ENCODE measurements at regions not wholly inside any gene's neighbourhood (a gene's known extent, or its start where the extent isn't known, plus 50 kb on each side); places are given as distances from the start of the nearest gene placed in this dataset.

DNA sequence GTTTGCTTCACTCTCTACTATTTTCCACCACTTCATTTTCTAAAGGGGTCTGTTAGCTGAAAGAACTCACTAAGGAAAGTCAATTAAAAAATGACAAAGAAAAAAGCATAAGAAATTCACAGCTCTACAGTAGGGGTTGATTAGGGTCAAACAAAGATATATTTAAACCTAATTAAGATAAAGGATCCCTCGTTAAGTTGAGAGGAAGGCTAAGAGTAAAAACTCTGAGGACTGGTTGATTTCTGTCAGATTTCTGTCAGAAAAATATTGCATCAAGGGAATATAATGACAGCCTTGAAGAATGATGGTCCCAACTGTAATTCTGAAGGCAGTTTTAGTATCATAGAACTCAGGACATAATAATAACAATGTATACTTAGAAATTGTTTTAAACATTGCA, 218.0 kb downstream of the QDPR start:
- no peak for TF ChIP-seq ZNF114 (CRISPR knock-in tag; IDR thresholded peaks at IDR 0.05)
- TF ChIP-seq EZH2 (IDR thresholded peaks at IDR 0.05; ENCODE audit: low read depth, unreplicated experiment), result no peak
- TF ChIP-seq ZNF331 (CRISPR knock-in tag; IDR thresholded peaks at IDR 0.05; ENCODE audit: low read depth), result no peak
- TF ChIP-seq, protein P1, sequence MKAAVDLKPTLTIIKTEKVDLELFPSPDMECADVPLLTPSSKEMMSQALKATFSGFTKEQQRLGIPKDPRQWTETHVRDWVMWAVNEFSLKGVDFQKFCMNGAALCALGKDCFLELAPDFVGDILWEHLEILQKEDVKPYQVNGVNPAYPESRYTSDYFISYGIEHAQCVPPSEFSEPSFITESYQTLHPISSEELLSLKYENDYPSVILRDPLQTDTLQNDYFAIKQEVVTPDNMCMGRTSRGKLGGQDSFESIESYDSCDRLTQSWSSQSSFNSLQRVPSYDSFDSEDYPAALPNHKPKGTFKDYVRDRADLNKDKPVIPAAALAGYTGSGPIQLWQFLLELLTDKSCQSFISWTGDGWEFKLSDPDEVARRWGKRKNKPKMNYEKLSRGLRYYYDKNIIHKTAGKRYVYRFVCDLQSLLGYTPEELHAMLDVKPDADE (IDR thresholded peaks at IDR 0.05), result no peak
- TF ChIP-seq, protein P2, sequence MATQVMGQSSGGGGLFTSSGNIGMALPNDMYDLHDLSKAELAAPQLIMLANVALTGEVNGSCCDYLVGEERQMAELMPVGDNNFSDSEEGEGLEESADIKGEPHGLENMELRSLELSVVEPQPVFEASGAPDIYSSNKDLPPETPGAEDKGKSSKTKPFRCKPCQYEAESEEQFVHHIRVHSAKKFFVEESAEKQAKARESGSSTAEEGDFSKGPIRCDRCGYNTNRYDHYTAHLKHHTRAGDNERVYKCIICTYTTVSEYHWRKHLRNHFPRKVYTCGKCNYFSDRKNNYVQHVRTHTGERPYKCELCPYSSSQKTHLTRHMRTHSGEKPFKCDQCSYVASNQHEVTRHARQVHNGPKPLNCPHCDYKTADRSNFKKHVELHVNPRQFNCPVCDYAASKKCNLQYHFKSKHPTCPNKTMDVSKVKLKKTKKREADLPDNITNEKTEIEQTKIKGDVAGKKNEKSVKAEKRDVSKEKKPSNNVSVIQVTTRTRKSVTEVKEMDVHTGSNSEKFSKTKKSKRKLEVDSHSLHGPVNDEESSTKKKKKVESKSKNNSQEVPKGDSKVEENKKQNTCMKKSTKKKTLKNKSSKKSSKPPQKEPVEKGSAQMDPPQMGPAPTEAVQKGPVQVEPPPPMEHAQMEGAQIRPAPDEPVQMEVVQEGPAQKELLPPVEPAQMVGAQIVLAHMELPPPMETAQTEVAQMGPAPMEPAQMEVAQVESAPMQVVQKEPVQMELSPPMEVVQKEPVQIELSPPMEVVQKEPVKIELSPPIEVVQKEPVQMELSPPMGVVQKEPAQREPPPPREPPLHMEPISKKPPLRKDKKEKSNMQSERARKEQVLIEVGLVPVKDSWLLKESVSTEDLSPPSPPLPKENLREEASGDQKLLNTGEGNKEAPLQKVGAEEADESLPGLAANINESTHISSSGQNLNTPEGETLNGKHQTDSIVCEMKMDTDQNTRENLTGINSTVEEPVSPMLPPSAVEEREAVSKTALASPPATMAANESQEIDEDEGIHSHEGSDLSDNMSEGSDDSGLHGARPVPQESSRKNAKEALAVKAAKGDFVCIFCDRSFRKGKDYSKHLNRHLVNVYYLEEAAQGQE (IDR thresholded peaks at IDR 0.05; ENCODE audit: unreplicated experiment), result no peak
- TF ChIP-seq, protein P3, sequence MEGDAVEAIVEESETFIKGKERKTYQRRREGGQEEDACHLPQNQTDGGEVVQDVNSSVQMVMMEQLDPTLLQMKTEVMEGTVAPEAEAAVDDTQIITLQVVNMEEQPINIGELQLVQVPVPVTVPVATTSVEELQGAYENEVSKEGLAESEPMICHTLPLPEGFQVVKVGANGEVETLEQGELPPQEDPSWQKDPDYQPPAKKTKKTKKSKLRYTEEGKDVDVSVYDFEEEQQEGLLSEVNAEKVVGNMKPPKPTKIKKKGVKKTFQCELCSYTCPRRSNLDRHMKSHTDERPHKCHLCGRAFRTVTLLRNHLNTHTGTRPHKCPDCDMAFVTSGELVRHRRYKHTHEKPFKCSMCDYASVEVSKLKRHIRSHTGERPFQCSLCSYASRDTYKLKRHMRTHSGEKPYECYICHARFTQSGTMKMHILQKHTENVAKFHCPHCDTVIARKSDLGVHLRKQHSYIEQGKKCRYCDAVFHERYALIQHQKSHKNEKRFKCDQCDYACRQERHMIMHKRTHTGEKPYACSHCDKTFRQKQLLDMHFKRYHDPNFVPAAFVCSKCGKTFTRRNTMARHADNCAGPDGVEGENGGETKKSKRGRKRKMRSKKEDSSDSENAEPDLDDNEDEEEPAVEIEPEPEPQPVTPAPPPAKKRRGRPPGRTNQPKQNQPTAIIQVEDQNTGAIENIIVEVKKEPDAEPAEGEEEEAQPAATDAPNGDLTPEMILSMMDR (conservative IDR thresholded peaks at IDR 0.05; ENCODE audit: low read depth in 2 of 2), result no peak
- TF ChIP-seq, protein P4, sequence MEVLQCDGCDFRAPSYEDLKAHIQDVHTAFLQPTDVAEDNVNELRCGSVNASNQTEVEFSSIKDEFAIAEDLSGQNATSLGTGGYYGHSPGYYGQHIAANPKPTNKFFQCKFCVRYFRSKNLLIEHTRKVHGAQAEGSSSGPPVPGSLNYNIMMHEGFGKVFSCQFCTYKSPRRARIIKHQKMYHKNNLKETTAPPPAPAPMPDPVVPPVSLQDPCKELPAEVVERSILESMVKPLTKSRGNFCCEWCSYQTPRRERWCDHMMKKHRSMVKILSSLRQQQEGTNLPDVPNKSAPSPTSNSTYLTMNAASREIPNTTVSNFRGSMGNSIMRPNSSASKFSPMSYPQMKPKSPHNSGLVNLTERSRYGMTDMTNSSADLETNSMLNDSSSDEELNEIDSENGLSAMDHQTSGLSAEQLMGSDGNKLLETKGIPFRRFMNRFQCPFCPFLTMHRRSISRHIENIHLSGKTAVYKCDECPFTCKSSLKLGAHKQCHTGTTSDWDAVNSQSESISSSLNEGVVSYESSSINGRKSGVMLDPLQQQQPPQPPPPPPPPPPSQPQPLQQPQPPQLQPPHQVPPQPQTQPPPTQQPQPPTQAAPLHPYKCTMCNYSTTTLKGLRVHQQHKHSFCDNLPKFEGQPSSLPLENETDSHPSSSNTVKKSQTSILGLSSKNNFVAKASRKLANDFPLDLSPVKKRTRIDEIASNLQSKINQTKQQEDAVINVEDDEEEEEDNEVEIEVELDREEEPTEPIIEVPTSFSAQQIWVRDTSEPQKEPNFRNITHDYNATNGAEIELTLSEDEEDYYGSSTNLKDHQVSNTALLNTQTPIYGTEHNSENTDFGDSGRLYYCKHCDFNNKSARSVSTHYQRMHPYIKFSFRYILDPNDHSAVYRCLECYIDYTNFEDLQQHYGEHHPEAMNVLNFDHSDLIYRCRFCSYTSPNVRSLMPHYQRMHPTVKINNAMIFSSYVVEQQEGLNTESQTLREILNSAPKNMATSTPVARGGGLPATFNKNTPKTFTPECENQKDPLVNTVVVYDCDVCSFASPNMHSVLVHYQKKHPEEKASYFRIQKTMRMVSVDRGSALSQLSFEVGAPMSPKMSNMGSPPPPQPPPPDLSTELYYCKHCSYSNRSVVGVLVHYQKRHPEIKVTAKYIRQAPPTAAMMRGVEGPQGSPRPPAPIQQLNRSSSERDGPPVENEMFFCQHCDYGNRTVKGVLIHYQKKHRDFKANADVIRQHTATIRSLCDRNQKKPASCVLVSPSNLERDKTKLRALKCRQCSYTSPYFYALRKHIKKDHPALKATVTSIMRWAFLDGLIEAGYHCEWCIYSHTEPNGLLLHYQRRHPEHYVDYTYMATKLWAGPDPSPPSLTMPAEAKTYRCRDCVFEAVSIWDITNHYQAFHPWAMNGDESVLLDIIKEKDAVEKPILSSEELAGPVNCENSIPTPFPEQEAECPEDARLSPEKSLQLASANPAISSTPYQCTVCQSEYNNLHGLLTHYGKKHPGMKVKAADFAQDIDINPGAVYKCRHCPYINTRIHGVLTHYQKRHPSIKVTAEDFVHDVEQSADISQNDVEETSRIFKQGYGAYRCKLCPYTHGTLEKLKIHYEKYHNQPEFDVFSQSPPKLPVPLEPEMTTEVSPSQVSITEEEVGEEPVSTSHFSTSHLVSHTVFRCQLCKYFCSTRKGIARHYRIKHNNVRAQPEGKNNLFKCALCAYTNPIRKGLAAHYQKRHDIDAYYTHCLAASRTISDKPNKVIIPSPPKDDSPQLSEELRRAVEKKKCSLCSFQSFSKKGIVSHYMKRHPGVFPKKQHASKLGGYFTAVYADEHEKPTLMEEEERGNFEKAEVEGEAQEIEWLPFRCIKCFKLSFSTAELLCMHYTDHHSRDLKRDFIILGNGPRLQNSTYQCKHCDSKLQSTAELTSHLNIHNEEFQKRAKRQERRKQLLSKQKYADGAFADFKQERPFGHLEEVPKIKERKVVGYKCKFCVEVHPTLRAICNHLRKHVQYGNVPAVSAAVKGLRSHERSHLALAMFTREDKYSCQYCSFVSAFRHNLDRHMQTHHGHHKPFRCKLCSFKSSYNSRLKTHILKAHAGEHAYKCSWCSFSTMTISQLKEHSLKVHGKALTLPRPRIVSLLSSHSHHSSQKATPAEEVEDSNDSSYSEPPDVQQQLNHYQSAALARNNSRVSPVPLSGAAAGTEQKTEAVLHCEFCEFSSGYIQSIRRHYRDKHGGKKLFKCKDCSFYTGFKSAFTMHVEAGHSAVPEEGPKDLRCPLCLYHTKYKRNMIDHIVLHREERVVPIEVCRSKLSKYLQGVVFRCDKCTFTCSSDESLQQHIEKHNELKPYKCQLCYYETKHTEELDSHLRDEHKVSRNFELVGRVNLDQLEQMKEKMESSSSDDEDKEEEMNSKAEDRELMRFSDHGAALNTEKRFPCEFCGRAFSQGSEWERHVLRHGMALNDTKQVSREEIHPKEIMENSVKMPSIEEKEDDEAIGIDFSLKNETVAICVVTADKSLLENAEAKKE (CRISPR knock-in tag; IDR thresholded peaks at IDR 0.05), result no peak
- no peak for TF ChIP-seq POLR2AphosphoS5 (IDR thresholded peaks at IDR 0.05; ENCODE audit: low read depth)
- TF ChIP-seq STAT1 (IDR thresholded peaks at IDR 0.05; ENCODE audit: unreplicated experiment), result no peak
- TF ChIP-seq JUNB (IDR thresholded peaks at IDR 0.05; ENCODE audit: unreplicated experiment), result no peak
- no peak for TF ChIP-seq EZH2phosphoT487 (IDR thresholded peaks at IDR 0.05; ENCODE audit: unreplicated experiment)
- no peak for TF ChIP-seq CREB1 (CRISPR knock-in tag; IDR thresholded peaks at IDR 0.05; ENCODE audit: low read depth)
- no peak for TF ChIP-seq NANOG (IDR thresholded peaks at IDR 0.05; ENCODE audit: borderline replicate concordance)
- no peaks in the 10 kb centered on the region for H3K79me2 ChIP-seq (replicated peaks; ENCODE audit: insufficient read depth)
- no peak overlapping the region for H2AFZ ChIP-seq
- peaks cover 5% of the 10 kb centered on the region; the same call in 1 of the 2 replicates for H3K9me2 ChIP-seq (ENCODE audit: insufficient read depth)
- no peak overlapping the region for H3K4me2 ChIP-seq
- Mint-ChIP-seq H3K27me3 (ENCODE audit: insufficient read depth, low read depth, poor library complexity) (peaks cover 3% of the 10 kb centered on the region), H3K9me3 (no peaks in the 10 kb centered on the region; the same call in 2 of the 3 replicates), H3K27ac (no peak overlapping the region), H3K36me3 (ENCODE audit: low read depth) (no peaks in the 10 kb centered on the region), H3K4me3 (no peak overlapping the region), H3K4me1 (no peaks in the 10 kb centered on the region)
- ATAC-seq, result no peak
- DNase-seq (ENCODE audit: low spot score), result no peak
- H3F3A ChIP-seq (replicated peaks; ENCODE audit: low read depth), result no peaks in the 10 kb centered on the region
- no peak overlapping the region for H3K27ac ChIP-seq (ENCODE audit: low read depth)
- no peaks in the 10 kb centered on the region for H3K4me1 ChIP-seq (ENCODE audit: insufficient read depth)
- no peak overlapping the region for H3K4me3 ChIP-seq
- no peaks in the 10 kb centered on the region for H4K20me1 ChIP-seq (replicated peaks; ENCODE audit: insufficient read depth)
- H3K27me3 ChIP-seq (ENCODE audit: insufficient read depth), result no peaks in the 10 kb centered on the region
- H3K36me3 ChIP-seq (ENCODE audit: insufficient read depth), result no peaks in the 10 kb centered on the region

Data from GM23338 (cell line).